NCI-H1105 treated with DMSO at 0.1 percent for 48 hours (cell line): ENCODE measurements at regions not wholly inside any gene's neighbourhood (a gene's known extent, or its start where the extent isn't known, plus 50 kb on each side); places are given as distances from the start of the nearest gene placed in this dataset.
"Not testable (repeated sequence)": the region's sequence is repeated elsewhere in the genome, so short reads cannot be mapped to it uniquely, and the experiment has no call there.

Experiments used
- DNase-seq: peaks from one replicate; lab custom pipeline; 2025; lab: John Stamatoyannopoulos, UW

DNA sequence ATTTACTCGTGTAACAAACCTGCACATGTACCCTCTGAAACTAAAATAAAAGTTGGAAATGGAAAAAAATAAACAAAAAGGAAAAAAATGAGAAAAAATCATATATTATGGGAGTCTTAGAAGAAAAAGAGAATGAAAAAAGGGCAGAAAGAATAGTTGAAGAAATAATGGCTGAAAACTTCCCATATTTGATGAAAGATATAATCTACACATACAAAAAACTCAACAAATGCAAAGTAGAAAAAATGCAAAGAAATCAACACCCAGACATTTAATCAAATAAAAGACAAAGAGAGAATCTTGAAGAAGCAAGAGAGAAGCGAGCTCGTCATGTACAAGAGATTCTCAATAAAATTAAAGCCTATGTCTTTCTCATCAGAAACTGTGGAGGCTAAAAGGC, 73.8 kb downstream of the SLC25A46 start:
- no peak for DNase-seq

DNA sequence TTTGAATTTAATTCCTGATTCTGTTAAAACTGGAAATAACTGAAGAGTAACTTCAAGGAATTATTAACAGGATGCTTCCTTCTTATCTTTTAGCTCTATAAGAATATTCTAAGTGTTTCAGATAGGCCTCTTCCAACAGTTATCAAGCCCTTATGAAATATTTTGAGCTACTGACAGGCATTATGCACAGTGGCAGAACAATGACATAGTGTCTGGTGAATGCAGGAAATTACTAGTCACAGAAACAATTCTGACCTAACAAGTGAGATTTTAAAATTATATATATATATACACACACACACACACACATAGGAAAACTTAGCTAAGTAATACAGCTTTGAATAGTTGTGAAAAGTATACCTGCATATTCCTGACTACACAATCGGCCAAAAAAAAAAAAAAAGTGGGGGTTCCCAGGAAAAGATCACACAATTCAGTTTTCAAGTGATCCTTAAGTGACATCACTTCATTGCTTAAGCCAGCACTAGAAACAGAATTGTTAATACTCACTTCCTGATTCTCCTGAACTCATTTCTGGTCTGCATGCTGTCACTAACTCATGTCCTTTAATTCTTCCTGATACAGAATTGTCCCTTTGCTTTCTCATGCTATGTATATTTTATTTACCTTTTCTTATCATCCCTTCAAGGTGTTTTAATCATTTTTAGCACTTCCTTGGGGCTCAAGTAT, 77.3 kb downstream of the SLC25A46 start:
- DNase-seq, result no peak

DNA sequence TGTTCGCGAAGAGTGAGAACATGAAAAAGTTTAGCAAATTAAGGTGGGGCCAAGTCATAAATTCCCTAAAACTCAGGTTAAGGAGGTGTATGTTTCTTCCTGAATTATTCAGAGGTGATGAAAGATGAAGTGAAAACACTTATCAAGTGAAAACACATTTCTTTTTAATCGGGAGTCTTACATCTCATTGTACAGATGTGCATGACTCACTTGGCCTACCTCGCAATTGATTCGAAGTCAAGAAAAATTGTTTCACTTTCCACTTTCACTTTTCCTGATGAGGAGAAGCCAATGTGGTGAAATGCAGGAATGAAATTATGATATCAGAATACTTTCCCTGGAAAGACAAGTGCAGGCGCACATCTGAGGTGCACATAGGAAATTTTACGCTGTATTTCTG, 78.7 kb downstream of the SLC25A46 start:
- DNase-seq, result no peak

DNA sequence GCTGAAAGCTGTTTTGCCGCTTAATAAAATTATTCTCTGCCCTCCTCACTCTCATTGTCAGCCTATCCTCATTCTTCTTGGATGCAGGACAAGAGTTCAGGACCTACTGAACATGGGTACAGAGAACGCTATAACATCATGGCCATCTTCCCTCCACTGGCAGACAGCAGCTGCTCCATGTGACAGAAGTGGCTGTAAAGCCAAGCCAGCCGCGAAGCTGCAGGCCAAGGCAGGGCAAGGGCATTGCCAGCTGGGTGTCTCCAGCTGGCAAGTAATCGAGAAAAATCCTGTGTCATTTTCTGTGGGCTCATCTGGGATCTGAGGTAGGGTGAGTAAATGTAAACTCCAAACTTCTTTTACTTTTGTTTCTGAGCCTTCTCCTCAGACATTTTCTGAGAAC, 84.8 kb downstream of the SLC25A46 start:
- DNase-seq, result no peak

DNA sequence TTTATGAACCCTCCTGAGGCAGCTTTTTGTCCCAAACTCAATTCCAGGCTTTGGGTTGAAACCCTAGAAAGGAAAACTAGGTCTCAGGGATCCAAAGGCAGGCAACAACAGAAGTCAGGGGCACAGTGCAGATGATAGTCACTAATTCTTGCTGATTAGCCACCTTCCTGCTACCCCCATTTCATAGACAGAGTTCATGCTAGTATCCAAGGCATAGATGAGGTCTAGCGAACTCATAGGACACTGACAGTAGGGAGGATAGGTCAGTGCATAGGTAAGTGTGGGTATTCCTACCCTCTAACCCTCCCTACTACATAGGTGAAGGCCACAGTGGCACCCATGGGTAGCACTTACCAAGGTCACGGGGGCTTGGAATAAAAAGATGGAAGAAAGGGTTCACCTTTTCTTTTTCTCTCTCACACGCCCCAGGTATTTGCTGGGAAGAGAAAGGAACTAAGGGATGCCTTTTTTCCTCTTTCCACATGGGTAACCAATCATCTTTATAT, 86.2 kb downstream of the SLC25A46 start:
- DNase-seq, result no peak

DNA sequence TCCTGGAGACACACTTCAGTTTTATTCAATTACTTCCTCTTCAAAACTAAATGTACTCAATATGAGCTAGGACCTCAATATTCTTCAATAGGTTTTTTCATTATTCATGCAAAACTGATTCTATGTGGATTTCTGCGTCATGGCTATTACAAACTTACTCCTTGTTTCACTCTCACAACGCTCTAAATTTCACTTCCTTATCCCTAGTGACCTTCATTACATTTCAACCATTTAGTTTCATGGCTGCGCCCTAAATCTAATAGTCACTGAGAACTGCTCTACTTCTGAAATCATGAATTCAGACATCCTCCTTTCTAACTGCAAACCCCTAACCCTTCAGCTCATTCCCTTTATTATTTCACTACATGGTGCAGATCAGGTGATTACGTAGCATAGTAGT, 93.9 kb downstream of the SLC25A46 start:
- no peak for DNase-seq

DNA sequence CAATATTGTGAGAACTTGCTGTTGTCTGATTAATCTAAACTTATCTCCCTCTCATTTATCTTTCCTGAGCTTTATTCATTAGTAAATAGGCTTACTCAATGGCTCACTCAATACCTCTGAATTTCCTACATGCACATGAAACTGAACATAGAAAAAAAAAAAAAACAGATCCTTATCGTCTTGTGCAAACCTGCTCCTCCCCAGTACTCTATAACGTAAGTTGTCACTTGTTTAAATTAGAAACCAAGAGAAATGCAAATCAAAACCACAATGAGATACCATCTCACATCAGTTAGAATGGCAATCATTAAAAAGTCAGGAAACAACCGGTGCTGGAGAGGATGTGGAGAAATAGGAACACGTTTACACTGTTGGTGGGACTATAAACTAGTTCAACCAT, 96.1 kb downstream of the SLC25A46 start:
- DNase-seq, result not testable (repeated sequence)

DNA sequence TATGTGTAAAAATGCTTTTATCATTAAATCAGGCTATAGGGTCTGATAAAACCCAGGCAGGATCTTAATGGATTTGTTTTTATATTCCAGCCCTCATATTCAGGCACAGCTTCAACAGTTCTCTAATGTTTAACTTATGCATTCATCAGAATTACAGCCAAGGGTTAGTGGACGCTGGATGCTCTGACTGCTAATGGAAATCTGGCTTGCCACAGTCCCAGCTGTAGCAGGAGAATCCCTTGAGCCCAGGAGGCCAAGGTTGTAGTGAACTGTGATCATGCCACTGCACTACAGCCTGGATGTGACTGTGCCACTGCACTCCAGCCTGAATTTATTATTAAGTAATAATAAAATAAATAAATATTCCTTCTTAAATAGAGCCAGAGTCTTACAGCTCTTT, 98.0 kb downstream of the SLC25A46 start:
- no peak for DNase-seq

DNA sequence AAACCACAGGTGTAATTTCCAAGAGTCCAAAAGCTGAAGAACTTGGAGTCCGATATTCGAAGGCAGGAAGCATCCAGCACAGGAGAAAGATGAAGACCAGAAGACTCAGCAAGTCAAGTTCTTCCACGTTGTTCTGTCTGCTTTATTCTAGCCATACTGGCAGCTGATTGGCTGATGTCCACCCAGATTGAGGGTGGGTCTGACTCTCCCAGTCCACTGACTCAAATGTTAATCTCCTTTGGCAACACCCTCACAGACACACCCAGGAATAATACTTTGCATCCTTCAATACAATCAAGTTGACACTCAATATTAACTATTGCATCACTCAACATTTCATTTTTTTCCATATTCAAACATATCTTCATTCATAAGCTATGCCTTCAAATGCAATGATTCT, 99.5 kb downstream of the SLC25A46 start:
- DNase-seq, result not testable (repeated sequence)

DNA sequence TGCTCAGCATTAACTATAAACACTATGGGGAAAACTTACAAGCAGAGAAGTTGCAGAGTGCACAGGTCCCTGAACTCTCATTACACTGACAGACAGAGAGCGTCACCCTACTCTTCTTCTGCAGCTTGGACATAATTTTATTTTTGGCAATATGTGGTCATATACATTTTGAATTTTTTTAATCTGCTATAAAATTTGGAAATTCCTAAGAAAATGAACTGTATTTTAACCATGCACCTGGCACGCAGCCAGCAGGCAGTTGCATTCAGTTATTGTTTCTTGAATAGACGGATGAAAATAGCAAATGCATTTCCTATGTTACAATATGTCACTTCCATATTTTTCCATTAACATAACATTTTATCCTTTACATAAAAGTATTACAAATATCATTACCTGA, 100.2 kb downstream of the SLC25A46 start:
- DNase-seq, result no peak

DNA sequence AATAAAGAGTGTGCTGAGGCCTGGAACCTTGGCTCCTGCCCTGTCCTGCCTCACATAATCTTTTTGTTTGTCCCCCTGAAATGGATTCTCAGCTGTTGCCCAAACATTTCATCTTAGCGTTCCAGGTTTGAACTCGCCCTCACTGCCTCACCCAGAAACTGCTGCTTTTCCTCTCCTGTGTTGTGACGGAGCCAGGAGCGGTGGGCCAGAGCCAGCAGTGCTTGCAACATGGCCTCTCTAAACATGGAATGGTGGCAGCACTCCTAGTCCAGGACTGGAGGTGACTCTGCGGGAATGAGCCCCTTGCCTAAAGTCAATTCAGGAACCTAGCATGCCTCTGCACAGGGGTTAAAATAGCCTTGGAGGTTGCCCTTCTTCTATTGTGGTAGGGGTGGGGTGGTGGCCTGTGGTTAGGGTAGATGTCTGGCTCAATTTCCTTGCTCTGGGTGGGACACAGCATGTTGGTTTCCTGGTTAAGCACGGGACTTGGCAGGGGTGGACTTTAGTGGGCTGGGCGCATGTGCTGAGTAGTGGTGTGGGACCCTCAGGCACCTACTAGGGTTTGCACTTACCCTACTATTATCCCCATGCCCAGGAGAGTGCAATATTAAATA, 101.6 kb downstream of the SLC25A46 start:
- no peak for DNase-seq

DNA sequence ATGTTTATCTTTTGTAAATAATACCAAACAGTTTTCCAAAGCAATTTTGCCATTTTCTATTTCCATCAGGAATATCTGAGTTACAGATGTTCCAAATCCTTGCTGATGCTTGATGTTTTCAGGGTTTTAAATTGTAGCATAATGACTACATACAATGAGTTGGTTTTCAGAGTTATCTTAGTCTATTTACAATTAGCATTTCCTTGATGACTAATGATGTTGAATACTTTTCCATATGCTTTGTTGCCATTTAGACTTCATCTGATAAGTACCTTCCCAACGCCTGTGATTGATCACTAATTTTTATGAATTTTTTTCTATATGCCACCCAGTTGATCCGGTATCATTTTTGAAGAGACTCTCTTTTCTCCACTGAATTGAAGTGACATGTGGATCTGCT, 102.3 kb downstream of the SLC25A46 start:
- DNase-seq, result no peak

DNA sequence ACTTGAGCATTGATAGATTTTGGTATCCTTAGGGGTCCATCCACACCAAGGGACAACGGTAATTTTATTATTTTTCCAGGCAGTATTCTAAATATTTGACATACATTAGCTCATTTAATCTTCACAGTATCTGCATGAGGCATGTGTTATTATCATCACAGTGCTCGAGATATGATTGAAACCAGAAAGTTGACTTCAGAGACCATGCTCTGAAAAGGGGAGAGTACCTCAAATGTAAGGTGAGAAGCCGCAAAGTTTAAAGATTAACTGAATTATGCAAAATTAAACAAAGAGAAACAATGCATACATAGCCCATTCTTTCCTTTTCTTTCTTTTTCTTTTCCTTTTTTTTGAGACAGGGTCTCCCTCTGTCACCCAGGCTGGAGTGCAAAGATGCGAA, 104.1 kb downstream of the SLC25A46 start:
- DNase-seq, result no peak

DNA sequence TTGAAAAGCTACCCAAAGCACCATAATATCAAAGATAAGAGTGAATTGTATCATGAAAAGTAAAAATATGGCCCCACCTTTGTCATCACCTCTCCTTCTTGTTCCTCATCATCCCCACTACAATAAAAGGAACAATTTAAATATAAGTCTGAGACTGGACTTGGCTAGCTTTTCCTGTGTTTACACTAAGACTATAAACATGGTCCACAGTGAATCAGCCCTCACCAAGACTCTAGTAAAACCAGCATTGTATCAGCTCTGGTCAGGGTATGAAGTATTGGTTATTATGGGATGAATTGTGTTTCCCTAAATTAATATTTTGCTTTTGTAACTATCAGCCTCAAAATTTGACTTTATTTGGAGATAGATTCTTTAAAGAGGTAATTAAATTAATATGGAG, 105.4 kb downstream of the SLC25A46 start:
- DNase-seq, result no peak

DNA sequence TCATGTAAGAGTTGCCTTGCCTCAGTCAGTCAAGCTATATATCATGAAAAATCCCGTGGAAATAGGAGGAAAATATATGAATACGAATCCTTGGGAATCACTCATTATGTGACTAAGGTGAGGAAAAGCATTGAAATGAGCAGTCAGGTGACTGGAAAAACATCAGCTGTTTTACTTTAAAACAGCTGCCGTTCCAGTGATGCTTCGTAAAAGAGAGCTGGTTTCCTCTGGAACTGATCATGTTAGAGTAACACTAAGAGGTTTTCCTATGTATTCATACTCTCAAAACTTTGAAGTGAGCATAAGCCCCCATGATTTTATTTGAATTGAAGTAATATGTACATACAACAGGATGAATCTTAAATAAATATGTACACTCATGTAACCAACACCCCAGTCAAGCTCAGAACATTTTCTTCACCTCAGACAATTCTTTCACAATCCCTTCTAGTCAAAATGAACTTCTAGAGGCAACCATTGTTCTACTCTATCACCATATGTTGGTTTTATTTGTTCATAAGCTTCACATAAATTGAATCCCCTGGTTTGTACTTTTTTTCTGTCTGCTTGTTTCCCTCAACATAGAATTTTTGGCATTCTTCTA, 107.7 kb downstream of the SLC25A46 start:
- DNase-seq, result no peak

DNA sequence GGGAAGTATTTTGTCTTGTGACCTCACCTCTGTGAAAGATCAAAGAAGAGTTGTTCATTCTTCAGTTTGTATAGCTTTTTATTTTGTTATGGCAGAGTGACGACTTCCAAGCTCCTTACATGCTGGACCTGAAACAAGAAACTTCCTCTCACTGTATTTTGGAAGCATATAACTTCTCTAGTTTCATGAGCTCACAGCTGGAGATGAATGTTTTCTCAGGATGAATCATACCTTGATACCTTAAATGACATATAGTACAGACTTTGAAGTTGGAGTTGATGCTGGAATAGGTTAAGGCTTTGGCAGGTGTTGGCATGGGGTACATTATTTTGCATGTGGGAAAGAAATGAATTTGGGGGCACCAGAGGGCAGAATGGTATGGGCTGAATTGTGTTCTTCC, 112.5 kb downstream of the SLC25A46 start:
- DNase-seq, result no peak

DNA sequence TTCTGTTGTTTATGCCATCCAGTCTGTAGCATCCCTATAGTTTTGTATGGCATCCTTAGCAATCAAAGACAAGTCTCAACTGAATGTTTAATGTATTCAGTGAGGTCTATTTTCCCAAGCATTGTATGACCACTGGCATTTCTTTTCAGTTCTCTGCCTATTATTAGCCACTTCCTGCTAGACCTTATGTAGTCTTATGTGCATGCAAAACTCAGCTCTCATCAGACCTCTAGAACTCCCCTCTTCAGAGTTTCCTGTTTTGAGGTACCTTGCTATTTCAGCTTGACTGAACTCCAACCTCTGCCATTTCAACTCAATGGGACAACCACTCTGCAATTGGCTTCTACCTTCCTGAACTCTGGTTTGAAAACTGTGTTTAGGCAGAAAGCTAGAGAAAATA, 113.2 kb downstream of the SLC25A46 start:
- no peak for DNase-seq

DNA sequence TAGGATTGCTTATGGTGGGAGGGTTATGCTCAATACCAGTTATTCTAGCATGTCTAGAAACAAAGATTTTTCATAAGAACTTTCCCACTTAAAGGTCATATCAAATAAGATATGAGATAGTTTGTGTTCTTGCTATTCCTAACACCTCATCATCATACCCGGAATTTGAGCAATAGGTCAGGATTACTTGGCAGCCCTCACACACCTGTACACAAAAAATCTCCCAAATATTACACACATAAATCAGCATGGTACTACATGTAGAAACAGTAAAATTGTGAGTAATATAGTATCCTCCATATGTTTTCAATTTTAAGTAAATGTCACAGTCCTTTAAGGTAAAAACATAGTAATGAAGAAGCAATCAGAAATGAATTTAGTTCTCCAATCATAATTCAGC, 113.7 kb downstream of the SLC25A46 start:
- no peak for DNase-seq

DNA sequence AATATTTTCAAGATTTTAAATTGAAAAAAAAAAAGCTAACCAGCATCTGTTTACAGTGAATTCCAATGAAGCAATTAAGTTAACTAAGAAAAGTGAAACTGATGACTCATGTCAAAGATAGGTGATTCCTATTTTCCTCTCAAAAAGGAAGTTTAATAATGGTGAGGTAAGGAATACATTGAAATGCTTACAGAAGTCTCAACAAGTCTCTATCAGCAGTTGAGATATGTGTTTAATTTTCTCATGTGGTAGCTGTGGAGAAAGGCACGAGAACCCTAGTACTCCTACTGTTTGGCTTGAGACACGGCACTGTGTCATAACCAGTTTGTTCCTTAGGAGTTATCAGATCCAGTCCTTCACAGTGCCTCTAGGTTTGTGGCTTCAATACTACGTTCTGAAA, 114.5 kb downstream of the SLC25A46 start:
- no peak for DNase-seq

DNA sequence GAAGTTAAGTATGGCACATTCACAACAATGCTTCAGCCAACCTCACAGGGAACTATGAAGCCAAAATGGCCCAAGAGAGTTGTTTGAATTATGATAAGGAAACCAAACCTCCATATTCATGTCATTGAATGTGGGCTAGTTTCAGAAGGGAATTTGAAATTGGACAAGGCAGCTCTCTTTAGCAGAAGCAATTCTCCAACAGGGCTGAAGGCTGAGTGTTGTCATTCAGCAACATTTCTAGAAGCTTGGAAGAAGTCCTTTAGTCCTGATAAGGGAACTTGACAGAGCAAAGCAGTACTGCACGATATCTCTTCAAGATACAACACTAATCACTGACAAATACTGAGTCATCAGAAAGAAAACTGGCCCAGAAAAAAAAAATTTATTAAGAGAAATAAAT, 115.4 kb downstream of the SLC25A46 start:
- DNase-seq, result no peak

DNA sequence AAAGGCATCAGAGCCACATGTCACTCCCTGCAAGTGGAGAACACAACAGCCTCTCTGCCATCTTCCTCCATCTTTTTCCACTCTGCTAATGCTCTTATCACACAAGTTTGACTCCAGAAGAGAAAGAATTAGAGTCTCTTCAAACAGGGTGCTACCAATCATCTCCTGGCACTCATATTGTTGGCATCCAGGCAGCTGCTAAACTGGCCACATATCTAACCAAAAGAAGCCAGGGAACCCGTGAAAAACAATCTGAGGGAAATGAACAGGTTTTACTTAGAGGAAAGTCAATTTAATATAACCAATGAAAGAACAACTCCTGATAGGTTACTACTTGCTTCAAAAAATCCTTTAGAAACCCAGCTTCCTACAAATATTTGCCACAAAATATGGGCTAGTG, 117.2 kb downstream of the SLC25A46 start:
- no peak for DNase-seq

DNA sequence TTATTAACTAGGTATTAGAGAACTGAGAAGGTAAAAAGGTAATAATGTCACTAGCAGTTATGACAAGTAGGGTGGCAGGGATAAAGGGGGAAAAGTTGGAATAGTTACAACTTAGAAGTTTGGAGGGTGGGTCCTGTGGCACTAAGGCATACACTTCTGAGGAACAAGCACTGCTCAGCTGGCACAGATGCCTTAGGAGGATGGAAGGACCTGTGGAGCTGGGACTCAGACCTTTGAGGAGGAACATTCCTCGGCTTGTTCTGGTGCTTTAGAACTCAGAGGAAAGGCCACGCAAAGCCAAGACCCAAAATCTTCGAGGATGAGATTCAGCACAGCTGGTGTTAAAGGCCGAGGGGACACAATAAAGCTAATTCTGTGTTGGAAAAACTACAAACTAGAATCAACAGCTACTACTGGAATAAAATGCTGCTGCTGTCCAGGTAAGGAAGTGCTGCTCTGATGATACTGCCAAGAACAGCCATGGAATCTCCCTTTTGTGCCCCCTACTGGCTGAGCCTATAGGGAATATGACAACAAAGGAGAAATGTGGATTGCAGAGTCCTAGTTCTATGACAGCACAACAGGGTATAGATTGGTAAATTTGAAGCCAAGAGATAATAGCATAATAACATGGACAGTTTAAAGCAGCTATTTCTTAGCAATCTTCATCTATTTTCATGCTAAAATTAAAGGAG, 126.7 kb downstream of the SLC25A46 start:
- DNase-seq, result no peak

DNA sequence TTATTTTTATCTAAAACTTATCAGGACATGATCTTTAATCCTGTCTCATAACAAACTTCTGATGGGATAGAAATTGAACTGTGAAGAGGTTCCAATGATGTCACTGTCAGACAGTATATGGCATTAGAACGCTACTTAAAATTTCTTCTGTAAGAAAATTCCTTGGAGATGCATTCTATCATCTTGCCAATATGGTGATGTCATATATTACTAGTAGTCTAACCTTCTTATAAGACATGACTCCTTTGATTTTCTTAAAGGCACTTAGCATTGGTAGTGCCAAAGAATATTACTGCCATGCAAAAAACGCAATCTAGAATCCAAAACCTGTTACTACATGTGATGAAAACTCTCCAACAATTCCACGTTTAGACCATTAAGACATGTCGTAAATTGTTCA, 131.1 kb downstream of the SLC25A46 start:
- DNase-seq, result no peak
